ENCODE measurements at regions not wholly inside any gene's neighbourhood (a gene's known extent, or its start where the extent isn't known, plus 50 kb on each side); places are given as distances from the start of the nearest gene placed in this dataset.

DNA sequence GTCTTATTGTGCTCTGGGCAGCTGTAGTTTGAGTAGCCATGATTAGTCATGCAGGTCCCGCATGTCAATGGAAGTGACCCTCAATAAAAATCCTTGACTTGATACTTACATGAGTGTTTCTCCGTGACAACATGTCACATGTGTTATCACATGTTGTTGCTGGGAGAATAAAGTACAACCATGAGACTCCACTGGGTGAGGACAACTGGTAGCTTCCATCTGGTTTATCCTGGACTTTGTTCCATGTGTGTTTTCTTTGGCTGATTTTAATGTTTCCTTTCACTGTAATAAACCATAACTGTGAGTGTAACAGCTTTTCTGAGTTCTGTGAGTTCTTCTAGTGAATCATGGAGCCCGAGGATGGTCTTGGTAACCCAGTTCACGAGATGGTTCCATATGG, 63.1 kb upstream of the NDN start:
- Histone ChIP-seq H2AK5ac (ENCODE audit: low read length) (no peak overlapping the region), H2BK5ac (ENCODE audit: low read depth, low read length, poor library complexity) (no peak overlapping the region), H4K12ac (ENCODE audit: low read depth, low read length) (no peak overlapping the region), H3K27me3 (ENCODE audit: insufficient read depth, low read length) (no peaks in the 10 kb centered on the region), H3K79me1 (ENCODE audit: low read length) (no peaks in the 10 kb centered on the region), H3K9ac (ENCODE audit: low read length) (no peak overlapping the region), H3K23ac (ENCODE audit: low read length) (no peak overlapping the region), H3K27ac (ENCODE audit: low read depth, low read length) (no peak overlapping the region), H3K9me3 (ENCODE audit: insufficient read depth, low read depth, low read length) (peaks cover 4% of the 10 kb centered on the region), H3K4me1 (ENCODE audit: control insufficient read depth in 1 of 2, insufficient read depth in 2 of 2, low read length in 2 of 2) (no peaks in the 10 kb centered on the region), H3K14ac (ENCODE audit: low read length) (no peak overlapping the region), H3K4ac (ENCODE audit: low read depth, low read length) (no peak overlapping the region), H3K79me2 (ENCODE audit: control insufficient read depth, insufficient read depth, low read length, poor library complexity) (no peaks in the 10 kb centered on the region), H4K91ac (ENCODE audit: low read depth, low read length) (no peak overlapping the region), H2BK120ac (ENCODE audit: insufficient read depth, low read length, poor library complexity) (no peak overlapping the region), H4K8ac (ENCODE audit: low read depth, low read length) (no peak overlapping the region), H3K4me3 (ENCODE audit: low read depth, low read length) (no peak overlapping the region), H3K18ac (ENCODE audit: low read length) (no peak overlapping the region), H3K36me3 (ENCODE audit: control insufficient read depth in 1 of 2, insufficient read depth in 2 of 2, low read length in 2 of 2) (no peaks in the 10 kb centered on the region), H2AFZ (ENCODE audit: insufficient read depth, low read length, poor library complexity) (no peak overlapping the region), H2BK12ac (ENCODE audit: low read length) (no peak overlapping the region), H3K4me2 (ENCODE audit: low read length) (no peak overlapping the region)
- no peak for DNase-seq
- no CpG with 5 or more reads among the region's 4 CpGs for WGBS (ENCODE audit: extremely low coverage, insufficient coverage, insufficient read length)

DNA sequence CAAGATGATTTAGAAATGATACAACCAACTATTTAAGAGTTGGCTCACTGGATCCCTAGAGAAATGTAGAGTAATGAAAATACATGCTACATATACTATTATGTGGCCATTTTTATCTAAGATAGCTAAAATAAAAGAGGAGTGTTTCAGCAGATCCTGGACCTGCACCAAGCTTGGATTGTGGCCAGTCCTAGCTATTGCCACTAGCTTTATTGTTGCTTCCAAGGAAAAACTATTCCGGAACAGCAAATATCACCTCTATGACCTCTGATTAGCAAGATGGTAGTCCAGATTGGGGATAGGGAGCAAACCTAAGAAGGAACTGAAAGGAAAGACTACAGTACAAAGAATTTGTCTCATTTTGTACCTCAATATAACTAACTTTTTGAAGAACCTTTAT, 63.7 kb upstream of the NDN start:
- no peak overlapping the region for H2AFZ ChIP-seq (ENCODE audit: insufficient read depth, low read length, poor library complexity)
- no peak overlapping the region for H4K8ac ChIP-seq (ENCODE audit: low read depth, low read length)
- H2AK5ac ChIP-seq (ENCODE audit: low read length) = no peak overlapping the region
- H3K23ac ChIP-seq (ENCODE audit: low read length) = no peak overlapping the region
- WGBS (ENCODE audit: extremely low coverage, insufficient coverage, insufficient read length) = no CpG with 5 or more reads among the region's 1 CpG
- no peak overlapping the region for H2BK120ac ChIP-seq (ENCODE audit: insufficient read depth, low read length, poor library complexity)
- H3K9me3 ChIP-seq (ENCODE audit: insufficient read depth, low read depth, low read length) = peaks cover 5% of the 10 kb centered on the region
- H2BK12ac ChIP-seq (ENCODE audit: low read length) = no peak overlapping the region
- H3K36me3 ChIP-seq (ENCODE audit: control insufficient read depth in 1 of 2, insufficient read depth in 2 of 2, low read length in 2 of 2) = no peaks in the 10 kb centered on the region
- no peak overlapping the region for H3K4ac ChIP-seq (ENCODE audit: low read depth, low read length)
- no peak overlapping the region for H3K4me2 ChIP-seq (ENCODE audit: low read length)
- H3K27ac ChIP-seq (ENCODE audit: low read depth, low read length) = no peak overlapping the region
- H2BK5ac ChIP-seq (ENCODE audit: low read depth, low read length, poor library complexity) = no peak overlapping the region
- no peak overlapping the region for H3K9ac ChIP-seq (ENCODE audit: low read length)
- no peaks in the 10 kb centered on the region for H3K79me2 ChIP-seq (ENCODE audit: control insufficient read depth, insufficient read depth, low read length, poor library complexity)
- H4K12ac ChIP-seq (ENCODE audit: low read depth, low read length) = no peak overlapping the region
- no peaks in the 10 kb centered on the region for H3K27me3 ChIP-seq (ENCODE audit: insufficient read depth, low read length)
- H4K91ac ChIP-seq (ENCODE audit: low read depth, low read length) = no peak overlapping the region
- no peak overlapping the region for H3K14ac ChIP-seq (ENCODE audit: low read length)
- H3K18ac ChIP-seq (ENCODE audit: low read length) = no peak overlapping the region
- DNase-seq = no peak
- no peak overlapping the region for H3K4me3 ChIP-seq (ENCODE audit: low read depth, low read length)
- no peaks in the 10 kb centered on the region for H3K79me1 ChIP-seq (ENCODE audit: low read length)
- no peaks in the 10 kb centered on the region for H3K4me1 ChIP-seq (ENCODE audit: control insufficient read depth in 1 of 2, insufficient read depth in 2 of 2, low read length in 2 of 2)

DNA sequence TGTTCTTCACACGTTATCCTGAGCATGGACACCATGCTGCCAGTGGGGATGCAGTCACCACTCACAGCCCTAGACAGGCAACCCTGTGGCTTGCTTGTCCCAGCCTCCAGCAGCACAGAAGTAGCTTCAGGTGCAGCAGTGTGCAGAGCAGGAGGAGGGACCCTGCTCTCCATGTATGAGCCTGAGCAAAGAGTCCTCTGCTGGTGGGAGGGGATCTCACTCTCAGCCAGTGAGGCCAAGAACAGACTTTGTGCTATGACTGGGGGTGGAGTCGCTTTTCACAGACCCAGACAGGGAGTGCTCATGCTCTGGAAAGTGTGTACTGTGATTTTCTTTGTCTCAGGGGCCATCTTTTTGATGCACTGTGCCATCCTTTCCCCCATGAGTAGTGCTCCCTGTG, 66.1 kb upstream of the NDN start:
- no peak overlapping the region for H4K8ac ChIP-seq (ENCODE audit: low read depth, low read length)

GRCh38 chr15:23758891-23759290, 71.8 kb upstream of the NDN start:
- peaks cover 12% of the 10 kb centered on the region for H3K9me3 ChIP-seq (ENCODE audit: insufficient read depth, low read depth, low read length)
- H2BK5ac ChIP-seq (ENCODE audit: low read depth, low read length, poor library complexity) = no peak overlapping the region
- H3K18ac ChIP-seq (ENCODE audit: low read length) = no peak overlapping the region
- no peak overlapping the region for H2AFZ ChIP-seq (ENCODE audit: insufficient read depth, low read length, poor library complexity)
- H3K14ac ChIP-seq (ENCODE audit: low read length) = no peak overlapping the region
- H3K4me2 ChIP-seq (ENCODE audit: low read length) = no peak overlapping the region
- H3K36me3 ChIP-seq (ENCODE audit: control insufficient read depth in 1 of 2, insufficient read depth in 2 of 2, low read length in 2 of 2) = no peaks in the 10 kb centered on the region
- no peaks in the 10 kb centered on the region for H3K79me2 ChIP-seq (ENCODE audit: control insufficient read depth, insufficient read depth, low read length, poor library complexity)
- H4K8ac ChIP-seq (ENCODE audit: low read depth, low read length) = no peak overlapping the region
- no peaks in the 10 kb centered on the region for H3K79me1 ChIP-seq (ENCODE audit: low read length)
- no peak overlapping the region for H2AK5ac ChIP-seq (ENCODE audit: low read length)
- no peak overlapping the region for H3K27ac ChIP-seq (ENCODE audit: low read depth, low read length)
- no CpG with 5 or more reads among the region's 7 CpGs for WGBS (ENCODE audit: extremely low coverage, insufficient coverage, insufficient read length)
- no peak overlapping the region for H3K4ac ChIP-seq (ENCODE audit: low read depth, low read length)
- H3K4me3 ChIP-seq (ENCODE audit: low read depth, low read length) = no peak overlapping the region
- no peak overlapping the region for H2BK120ac ChIP-seq (ENCODE audit: insufficient read depth, low read length, poor library complexity)
- H3K23ac ChIP-seq (ENCODE audit: low read length) = no peak overlapping the region
- no peaks in the 10 kb centered on the region for H3K27me3 ChIP-seq (ENCODE audit: insufficient read depth, low read length)
- H2BK12ac ChIP-seq (ENCODE audit: low read length) = no peak overlapping the region
- H3K9ac ChIP-seq (ENCODE audit: low read length) = no peak overlapping the region
- H4K91ac ChIP-seq (ENCODE audit: low read depth, low read length) = no peak overlapping the region
- H3K4me1 ChIP-seq (ENCODE audit: control insufficient read depth in 1 of 2, insufficient read depth in 2 of 2, low read length in 2 of 2) = no peaks in the 10 kb centered on the region
- no peak overlapping the region for H4K12ac ChIP-seq (ENCODE audit: low read depth, low read length)
- no peak for DNase-seq

More for the DNA sequence above, 66.1 kb upstream of the NDN start:
- Histone ChIP-seq H2BK5ac (ENCODE audit: low read depth, low read length, poor library complexity) (no peak overlapping the region), H3K9ac (ENCODE audit: low read length) (no peak overlapping the region), H3K4ac (ENCODE audit: low read depth, low read length) (no peak overlapping the region), H2AFZ (ENCODE audit: insufficient read depth, low read length, poor library complexity) (no peak overlapping the region), H3K9me3 (ENCODE audit: insufficient read depth, low read depth, low read length) (peaks cover 8% of the 10 kb centered on the region), H2AK5ac (ENCODE audit: low read length) (no peak overlapping the region), H3K4me1 (ENCODE audit: control insufficient read depth in 1 of 2, insufficient read depth in 2 of 2, low read length in 2 of 2) (no peaks in the 10 kb centered on the region), H3K23ac (ENCODE audit: low read length) (no peak overlapping the region), H3K36me3 (ENCODE audit: control insufficient read depth in 1 of 2, insufficient read depth in 2 of 2, low read length in 2 of 2) (no peaks in the 10 kb centered on the region), H3K79me2 (ENCODE audit: control insufficient read depth, insufficient read depth, low read length, poor library complexity) (no peaks in the 10 kb centered on the region), H2BK120ac (ENCODE audit: insufficient read depth, low read length, poor library complexity) (no peak overlapping the region), H3K4me3 (ENCODE audit: low read depth, low read length) (no peak overlapping the region), H3K4me2 (ENCODE audit: low read length) (no peak overlapping the region), H3K27ac (ENCODE audit: low read depth, low read length) (no peak overlapping the region), H4K12ac (ENCODE audit: low read depth, low read length) (no peak overlapping the region), H3K14ac (ENCODE audit: low read length) (no peak overlapping the region), H3K18ac (ENCODE audit: low read length) (no peak overlapping the region), H3K27me3 (ENCODE audit: insufficient read depth, low read length) (no peaks in the 10 kb centered on the region), H4K91ac (ENCODE audit: low read depth, low read length) (no peak overlapping the region), H2BK12ac (ENCODE audit: low read length) (no peak overlapping the region), H3K79me1 (ENCODE audit: low read length) (no peaks in the 10 kb centered on the region)
- no peak for DNase-seq
- no CpG with 5 or more reads among the region's 2 CpGs for WGBS (ENCODE audit: extremely low coverage, insufficient coverage, insufficient read length)
